ENCODE measurements at regions not wholly inside any gene's neighbourhood (a gene's known extent, or its start where the extent isn't known, plus 50 kb on each side); places are given as distances from the start of the nearest gene placed in this dataset.

- no peaks in the 10 kb centered on the region for H3K79me2 ChIP-seq (ENCODE audit: insufficient read depth, low read length)
- H3K9ac ChIP-seq (ENCODE audit: low read depth, low read length): no peak overlapping the region
- no peak overlapping the region for H2AFZ ChIP-seq (ENCODE audit: low read depth, low read length)
- no peaks in the 10 kb centered on the region for H3K4me1 ChIP-seq (ENCODE audit: insufficient read depth, low read length)
- H4K20me1 ChIP-seq (ENCODE audit: insufficient read depth, low read length): no peaks in the 10 kb centered on the region
- H3K36me3 ChIP-seq (ENCODE audit: insufficient read depth, low read length): no peaks in the 10 kb centered on the region
- TF ChIP-seq CTCF (IDR thresholded peaks at IDR 0.05; ENCODE audit: borderline replicate concordance, extremely low read depth, low read length, poor library complexity, severe bottlenecking): no peak
- no peak for TF ChIP-seq EZH2 (IDR thresholded peaks at IDR 0.05; ENCODE audit: borderline replicate concordance, low read depth, low read length, severe bottlenecking)
- no peaks in the 10 kb centered on the region for H3K27me3 ChIP-seq (ENCODE audit: insufficient read depth, low read length, poor library complexity)
- DNase-seq (peak; percentile 5), ATAC-seq (ENCODE audit: insufficient read depth, low read depth) (peak; percentile 69; the same call in 2 of the 3 replicates)
- no peaks in the 10 kb centered on the region for H3K9me3 ChIP-seq (ENCODE audit: insufficient read depth, low read length, severe bottlenecking)
- H3K4me2 ChIP-seq (ENCODE audit: insufficient read depth, low read length): no peak overlapping the region
- H3K4me3 ChIP-seq (ENCODE audit: low read depth in 1 of 2, low read length in 2 of 2): no peak overlapping the region
- no peak overlapping the region for H3K27ac ChIP-seq (ENCODE audit: low read length)
Observed at GRCh38 chr4:54793856-54794422, 136.2 kb downstream of the KIT start.
